ENCODE measurements at regions not wholly inside any gene's neighbourhood (a gene's known extent, or its start where the extent isn't known, plus 50 kb on each side); places are given as distances from the start of the nearest gene placed in this dataset.

DNA sequence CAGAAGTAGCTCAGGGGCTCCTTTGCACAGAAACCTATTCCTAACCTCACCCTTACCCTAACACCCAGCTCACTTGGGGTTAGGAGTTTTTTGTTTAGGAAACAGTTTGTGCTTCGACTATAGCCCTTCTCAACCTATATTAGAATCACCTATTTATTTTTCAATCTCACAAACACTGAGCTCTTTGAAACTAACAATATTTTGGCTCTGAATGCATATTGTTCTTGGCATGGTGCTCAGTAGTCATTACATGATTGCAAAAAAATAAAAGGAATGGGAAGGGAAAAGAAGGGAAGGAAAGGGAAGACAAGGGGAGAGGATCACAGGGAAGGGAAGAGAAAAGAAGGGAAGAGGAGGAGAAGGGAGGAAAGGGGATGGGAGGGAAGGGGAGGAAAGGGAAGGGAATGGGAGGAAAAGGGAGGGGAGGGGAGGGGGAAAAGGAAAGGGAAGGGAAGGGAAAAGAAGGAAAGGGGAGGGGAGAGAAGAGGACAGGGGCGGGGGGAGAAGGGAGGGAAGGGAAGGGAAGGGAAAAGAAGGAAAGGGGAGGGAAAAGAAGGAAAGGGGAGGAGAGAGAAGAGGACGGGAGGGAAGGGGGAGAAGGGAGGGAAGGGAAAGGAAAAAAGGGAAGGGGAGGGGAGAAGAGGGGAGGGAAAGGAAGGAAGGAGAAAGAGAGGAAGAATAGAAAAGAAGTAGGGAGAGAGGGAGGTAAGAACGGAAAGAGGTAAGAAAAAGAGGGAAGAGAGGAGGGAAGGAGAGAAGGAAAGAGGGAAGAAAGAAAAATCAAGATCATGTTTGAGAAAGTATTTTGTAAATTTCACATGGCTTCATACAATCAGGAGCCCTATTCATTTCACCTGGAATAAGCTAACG lies 484.1 kb upstream of the NFIA start:
- Histone ChIP-seq H3K27ac (replicated peaks) (no peak overlapping the region), H3K4me3 (replicated peaks; ENCODE audit: insufficient read depth, low read length) (no peak overlapping the region), H3K27me3 (ENCODE audit: insufficient read depth, poor library complexity, severe bottlenecking) (no peaks in the 10 kb centered on the region)
- no peak for DNase-seq (ENCODE audit: low read depth in 1 of 2, low spot score in 1 of 2)
- TF ChIP-seq, protein P1, sequence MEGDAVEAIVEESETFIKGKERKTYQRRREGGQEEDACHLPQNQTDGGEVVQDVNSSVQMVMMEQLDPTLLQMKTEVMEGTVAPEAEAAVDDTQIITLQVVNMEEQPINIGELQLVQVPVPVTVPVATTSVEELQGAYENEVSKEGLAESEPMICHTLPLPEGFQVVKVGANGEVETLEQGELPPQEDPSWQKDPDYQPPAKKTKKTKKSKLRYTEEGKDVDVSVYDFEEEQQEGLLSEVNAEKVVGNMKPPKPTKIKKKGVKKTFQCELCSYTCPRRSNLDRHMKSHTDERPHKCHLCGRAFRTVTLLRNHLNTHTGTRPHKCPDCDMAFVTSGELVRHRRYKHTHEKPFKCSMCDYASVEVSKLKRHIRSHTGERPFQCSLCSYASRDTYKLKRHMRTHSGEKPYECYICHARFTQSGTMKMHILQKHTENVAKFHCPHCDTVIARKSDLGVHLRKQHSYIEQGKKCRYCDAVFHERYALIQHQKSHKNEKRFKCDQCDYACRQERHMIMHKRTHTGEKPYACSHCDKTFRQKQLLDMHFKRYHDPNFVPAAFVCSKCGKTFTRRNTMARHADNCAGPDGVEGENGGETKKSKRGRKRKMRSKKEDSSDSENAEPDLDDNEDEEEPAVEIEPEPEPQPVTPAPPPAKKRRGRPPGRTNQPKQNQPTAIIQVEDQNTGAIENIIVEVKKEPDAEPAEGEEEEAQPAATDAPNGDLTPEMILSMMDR (IDR thresholded peaks at IDR 0.05; ENCODE audit: insufficient read depth, low read length): no peak
- TF ChIP-seq GABPA (IDR thresholded peaks at IDR 0.05; ENCODE audit: low read depth): no peak
- TF ChIP-seq POLR2AphosphoS5 (IDR thresholded peaks at IDR 0.05; ENCODE audit: low read depth): no peak
- TF ChIP-seq, protein P2, sequence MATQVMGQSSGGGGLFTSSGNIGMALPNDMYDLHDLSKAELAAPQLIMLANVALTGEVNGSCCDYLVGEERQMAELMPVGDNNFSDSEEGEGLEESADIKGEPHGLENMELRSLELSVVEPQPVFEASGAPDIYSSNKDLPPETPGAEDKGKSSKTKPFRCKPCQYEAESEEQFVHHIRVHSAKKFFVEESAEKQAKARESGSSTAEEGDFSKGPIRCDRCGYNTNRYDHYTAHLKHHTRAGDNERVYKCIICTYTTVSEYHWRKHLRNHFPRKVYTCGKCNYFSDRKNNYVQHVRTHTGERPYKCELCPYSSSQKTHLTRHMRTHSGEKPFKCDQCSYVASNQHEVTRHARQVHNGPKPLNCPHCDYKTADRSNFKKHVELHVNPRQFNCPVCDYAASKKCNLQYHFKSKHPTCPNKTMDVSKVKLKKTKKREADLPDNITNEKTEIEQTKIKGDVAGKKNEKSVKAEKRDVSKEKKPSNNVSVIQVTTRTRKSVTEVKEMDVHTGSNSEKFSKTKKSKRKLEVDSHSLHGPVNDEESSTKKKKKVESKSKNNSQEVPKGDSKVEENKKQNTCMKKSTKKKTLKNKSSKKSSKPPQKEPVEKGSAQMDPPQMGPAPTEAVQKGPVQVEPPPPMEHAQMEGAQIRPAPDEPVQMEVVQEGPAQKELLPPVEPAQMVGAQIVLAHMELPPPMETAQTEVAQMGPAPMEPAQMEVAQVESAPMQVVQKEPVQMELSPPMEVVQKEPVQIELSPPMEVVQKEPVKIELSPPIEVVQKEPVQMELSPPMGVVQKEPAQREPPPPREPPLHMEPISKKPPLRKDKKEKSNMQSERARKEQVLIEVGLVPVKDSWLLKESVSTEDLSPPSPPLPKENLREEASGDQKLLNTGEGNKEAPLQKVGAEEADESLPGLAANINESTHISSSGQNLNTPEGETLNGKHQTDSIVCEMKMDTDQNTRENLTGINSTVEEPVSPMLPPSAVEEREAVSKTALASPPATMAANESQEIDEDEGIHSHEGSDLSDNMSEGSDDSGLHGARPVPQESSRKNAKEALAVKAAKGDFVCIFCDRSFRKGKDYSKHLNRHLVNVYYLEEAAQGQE (IDR thresholded peaks at IDR 0.05; ENCODE audit: insufficient replicate concordance, low read depth): no peak
- no peak for TF ChIP-seq SPI1 (IDR thresholded peaks at IDR 0.05; ENCODE audit: borderline replicate concordance, low read depth)

DNA sequence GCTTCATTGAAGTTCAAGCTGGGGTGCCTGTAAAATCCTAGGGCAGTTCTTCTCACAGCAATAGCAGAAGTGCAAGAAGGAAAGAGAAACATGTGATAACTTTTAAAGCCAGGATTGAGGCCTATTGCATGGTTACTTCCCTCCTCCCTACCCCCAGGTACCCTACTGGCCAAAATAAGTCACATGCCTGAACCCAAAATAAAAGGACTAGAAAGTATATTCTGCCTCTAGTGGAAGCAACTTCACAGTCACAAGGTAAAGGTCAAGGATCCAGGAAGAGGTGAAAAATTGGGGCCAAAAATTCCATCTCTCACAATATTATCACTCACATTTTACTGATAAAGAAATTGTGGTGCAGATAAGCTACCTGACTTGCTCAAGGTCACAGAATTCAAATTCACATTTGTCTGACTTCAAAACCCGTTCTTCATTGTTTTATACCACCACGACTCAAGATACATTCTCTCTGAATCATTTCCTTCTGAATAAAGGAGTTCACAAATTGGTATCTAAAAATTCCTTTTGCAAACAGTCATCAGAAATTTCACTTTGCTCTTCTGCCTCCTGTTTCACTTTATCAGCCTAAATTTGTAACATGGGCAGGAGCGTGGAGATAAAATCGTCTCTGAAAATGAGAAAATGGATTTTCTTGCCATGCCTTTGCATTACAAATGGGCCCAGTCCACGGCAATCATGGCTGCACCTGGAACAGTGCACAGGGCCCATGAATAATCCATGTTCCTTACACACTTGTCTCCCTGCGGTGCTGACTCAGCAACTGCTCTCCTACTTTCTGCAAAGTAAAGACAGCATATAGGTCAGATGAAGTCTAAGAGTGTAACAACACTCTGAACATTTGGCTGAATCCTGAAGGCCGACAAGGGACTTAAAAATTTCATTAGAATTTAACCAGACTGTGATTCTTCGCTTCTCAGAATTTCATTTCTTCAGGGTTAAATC lies 485.3 kb upstream of the NFIA start:
- Histone ChIP-seq H3K4me3 (replicated peaks; ENCODE audit: insufficient read depth, low read length) (no peak overlapping the region), H3K27ac (replicated peaks) (no peak overlapping the region), H3K27me3 (ENCODE audit: insufficient read depth, poor library complexity, severe bottlenecking) (no peaks in the 10 kb centered on the region)
- DNase-seq (ENCODE audit: low read depth in 1 of 2, low spot score in 1 of 2): no peak
- TF ChIP-seq POLR2AphosphoS5 (IDR thresholded peaks at IDR 0.05; ENCODE audit: low read depth) (no peak), GABPA (IDR thresholded peaks at IDR 0.05; ENCODE audit: low read depth) (no peak), SPI1 (IDR thresholded peaks at IDR 0.05; ENCODE audit: borderline replicate concordance, low read depth) (no peak)
- TF ChIP-seq, protein P1 (IDR thresholded peaks at IDR 0.05; ENCODE audit: insufficient read depth, low read length): no peak
- TF ChIP-seq, protein P2 (IDR thresholded peaks at IDR 0.05; ENCODE audit: insufficient replicate concordance, low read depth): no peak

DNA sequence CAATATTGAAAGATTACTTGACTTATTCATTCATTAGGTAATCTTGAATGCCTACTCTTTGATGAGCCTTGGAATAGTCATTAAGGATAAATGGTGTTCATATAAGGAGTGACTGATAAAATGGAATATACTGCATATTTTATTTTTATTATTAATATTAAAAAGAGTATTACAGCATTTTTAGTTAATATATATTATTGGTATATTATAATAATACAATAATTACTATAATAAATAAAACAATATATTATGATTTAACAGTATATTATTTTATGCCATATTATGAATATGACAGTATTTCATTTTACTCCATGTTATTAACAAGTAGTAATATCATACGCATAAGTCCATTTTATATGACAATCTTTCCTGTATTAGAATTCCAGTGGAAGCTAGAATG lies 490.8 kb upstream of the NFIA start:
- H3K27me3 ChIP-seq (ENCODE audit: insufficient read depth, poor library complexity, severe bottlenecking): no peaks in the 10 kb centered on the region
- no peak for TF ChIP-seq POLR2AphosphoS5 (IDR thresholded peaks at IDR 0.05; ENCODE audit: low read depth)
- TF ChIP-seq, protein P1 (IDR thresholded peaks at IDR 0.05; ENCODE audit: insufficient read depth, low read length): no peak
- TF ChIP-seq SPI1 (IDR thresholded peaks at IDR 0.05; ENCODE audit: borderline replicate concordance, low read depth): no peak
- TF ChIP-seq GABPA (IDR thresholded peaks at IDR 0.05; ENCODE audit: low read depth): no peak
- TF ChIP-seq, protein P2 (IDR thresholded peaks at IDR 0.05; ENCODE audit: insufficient replicate concordance, low read depth): no peak
- no peak for DNase-seq (ENCODE audit: low read depth in 1 of 2, low spot score in 1 of 2)

More for the DNA sequence above, 490.8 kb upstream of the NFIA start:
- Histone ChIP-seq H3K4me3 (replicated peaks; ENCODE audit: insufficient read depth, low read length) (no peak overlapping the region), H3K27ac (replicated peaks) (no peak overlapping the region)

Data from HL-60 (cell line).